ENCODE measurements at regions not wholly inside any gene's neighbourhood (a gene's known extent, or its start where the extent isn't known, plus 50 kb on each side); places are given as distances from the start of the nearest gene placed in this dataset.

- H3K4me2 ChIP-seq (replicated peaks; ENCODE audit: low read depth, low read length, poor library complexity, severe bottlenecking), result no peak overlapping the region
- H3K27ac Mint-ChIP-seq, result no peak overlapping the region
- no peaks in the 10 kb centered on the region for H3K9me3 ChIP-seq (ENCODE audit: control extremely low read depth in 1 of 3, control insufficient read depth in 2 of 3, insufficient read depth in 1 of 3, low read length in 2 of 3)
- intact Hi-C loops (cut with micrococcal nuclease), result no loop called here
- peaks cover 5% of the 10 kb centered on the region for H3K27me3 Mint-ChIP-seq
- no peaks in the 10 kb centered on the region for H3K4me1 Mint-ChIP-seq
- no peaks in the 10 kb centered on the region for H3K36me3 ChIP-seq (replicated peaks in 1 of 2; ENCODE audit: control extremely low read depth in 1 of 2, control insufficient read depth in 1 of 2, extremely low read depth in 1 of 2, insufficient read depth in 2 of 2, low read length in 1 of 2)
- DNase-seq (no peak), ATAC-seq (ENCODE audit: low read depth) (no peak)
- no peaks in the 10 kb centered on the region for H3K9me3 Mint-ChIP-seq (ENCODE audit: insufficient read depth)
- CTCF ChIA-PET, result no interaction called here
- H3K79me2 ChIP-seq (ENCODE audit: control insufficient read depth, insufficient read depth, low read length), result no peaks in the 10 kb centered on the region
- POLR2A ChIA-PET, result no interaction called here
- TF ChIP-seq EZH2 (IDR thresholded peaks at IDR 0.05; ENCODE audit: borderline replicate concordance, insufficient read depth, low read depth, low read length, poor library complexity, severe bottlenecking) (no peak), CTCF (IDR thresholded peaks at IDR 0.05) (no peak)
- no peak overlapping the region for H2AFZ ChIP-seq (ENCODE audit: insufficient read depth, low read depth, low read length, poor library complexity, severe bottlenecking)
- no peaks in the 10 kb centered on the region for H3K4me1 ChIP-seq (ENCODE audit: control insufficient read depth in 2 of 2, insufficient read depth in 2 of 2, low read length in 2 of 2)
- no peak overlapping the region for H3K27ac ChIP-seq (ENCODE audit: low read length in 2 of 2)
- no peak overlapping the region for H3K9ac ChIP-seq (ENCODE audit: low read length)
- H3K27me3 ChIP-seq (replicated peaks in 1 of 4; ENCODE audit: control extremely low read depth in 1 of 4, control insufficient read depth in 3 of 4, insufficient read depth in 4 of 4, low read length in 3 of 4), result no peaks in the 10 kb centered on the region
- H4K20me1 ChIP-seq (ENCODE audit: control insufficient read depth, insufficient read depth, low read length, poor library complexity, severe bottlenecking), result no peaks in the 10 kb centered on the region
- WGBS (ENCODE audit: insufficient coverage), result 60% methylated on average over 1 of the region's 4 CpGs
- no peak overlapping the region for H3K4me3 ChIP-seq (ENCODE audit: control extremely low read depth in 1 of 5, extremely low read depth in 1 of 5, insufficient read depth in 1 of 5, low read depth in 2 of 5, low read length in 4 of 5)
- H3K4me3 Mint-ChIP-seq, result no peak overlapping the region
These were observed 678.0 kb downstream of the ZEB2 start for GRCh38 chr2:143841935-143842334.

- no peaks in the 10 kb centered on the region for H3K4me1 ChIP-seq (ENCODE audit: control insufficient read depth in 2 of 2, insufficient read depth in 2 of 2, low read length in 2 of 2)
- no peak overlapping the region for H3K4me3 ChIP-seq (ENCODE audit: control extremely low read depth in 1 of 5, extremely low read depth in 1 of 5, insufficient read depth in 1 of 5, low read depth in 2 of 5, low read length in 4 of 5)
- H3K9me3 ChIP-seq (ENCODE audit: control extremely low read depth in 1 of 3, control insufficient read depth in 2 of 3, insufficient read depth in 1 of 3, low read length in 2 of 3), result no peaks in the 10 kb centered on the region
- no peak for TF ChIP-seq CTCF (IDR thresholded peaks at IDR 0.05)
- no peak for TF ChIP-seq EZH2 (IDR thresholded peaks at IDR 0.05; ENCODE audit: borderline replicate concordance, insufficient read depth, low read depth, low read length, poor library complexity, severe bottlenecking)
- H3K27me3 Mint-ChIP-seq, result peaks cover 3% of the 10 kb centered on the region
- H2AFZ ChIP-seq (ENCODE audit: insufficient read depth, low read depth, low read length, poor library complexity, severe bottlenecking), result no peak overlapping the region
- no peak for DNase-seq
- H3K36me3 ChIP-seq (replicated peaks in 1 of 2; ENCODE audit: control extremely low read depth in 1 of 2, control insufficient read depth in 1 of 2, extremely low read depth in 1 of 2, insufficient read depth in 2 of 2, low read length in 1 of 2), result no peaks in the 10 kb centered on the region
- H3K27ac Mint-ChIP-seq, result no peak overlapping the region
- intact Hi-C loops (cut with micrococcal nuclease), result no loop called here
- no peak overlapping the region for H3K9ac ChIP-seq (ENCODE audit: low read length)
- H3K4me3 Mint-ChIP-seq, result no peak overlapping the region
- no peaks in the 10 kb centered on the region for H3K79me2 ChIP-seq (ENCODE audit: control insufficient read depth, insufficient read depth, low read length)
- POLR2A ChIA-PET, result no interaction called here
- no peaks in the 10 kb centered on the region for H3K27me3 ChIP-seq (replicated peaks in 1 of 4; ENCODE audit: control extremely low read depth in 1 of 4, control insufficient read depth in 3 of 4, insufficient read depth in 4 of 4, low read length in 3 of 4)
- no peak for ATAC-seq (ENCODE audit: low read depth)
- no peak overlapping the region for H3K4me2 ChIP-seq (replicated peaks; ENCODE audit: low read depth, low read length, poor library complexity, severe bottlenecking)
- no peaks in the 10 kb centered on the region for H3K9me3 Mint-ChIP-seq (ENCODE audit: insufficient read depth)
- no peaks in the 10 kb centered on the region for H3K4me1 Mint-ChIP-seq
- no peaks in the 10 kb centered on the region for H4K20me1 ChIP-seq (ENCODE audit: control insufficient read depth, insufficient read depth, low read length, poor library complexity, severe bottlenecking)
- CTCF ChIA-PET, result no interaction called here
- no peak overlapping the region for H3K27ac ChIP-seq (ENCODE audit: low read length in 2 of 2)
These were observed 679.3 kb downstream of the ZEB2 start for GRCh38 chr2:143840601-143841000.
